ENCODE measurements at regions not wholly inside any gene's neighbourhood (a gene's known extent, or its start where the extent isn't known, plus 50 kb on each side); places are given as distances from the start of the nearest gene placed in this dataset.

DNA sequence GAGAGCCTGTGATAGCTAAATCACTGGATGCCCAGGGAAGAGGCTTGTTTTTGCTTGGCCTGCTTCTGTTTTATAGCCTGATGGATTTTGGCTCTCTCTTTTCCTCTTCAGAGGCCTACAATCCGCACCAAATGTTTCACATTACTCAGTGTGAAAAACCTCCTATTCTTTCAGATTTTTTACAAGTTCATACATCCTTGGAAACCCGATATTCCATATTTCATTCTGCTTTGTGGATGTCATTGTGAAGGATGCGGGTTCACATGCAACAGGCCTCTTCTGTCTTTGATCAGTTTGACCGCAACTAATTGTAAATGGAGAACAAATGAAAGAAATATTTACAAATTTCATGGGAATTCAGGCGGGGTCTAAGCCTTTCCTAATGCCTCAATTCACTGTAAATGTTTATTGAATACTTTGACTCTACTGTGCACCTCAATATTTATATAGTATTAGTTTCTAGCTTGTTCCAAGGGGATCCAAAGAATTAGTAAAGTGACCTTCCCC, 269.9 kb downstream of the DMRT2 start:
- DNase-seq (ENCODE audit: low read depth, low spot score) (no peak), ATAC-seq (no peak)
- H3K4me2 ChIP-seq (ENCODE audit: low read length): no peak overlapping the region
- intact Hi-C loops (cut with micrococcal nuclease): no loop called here
- no peaks in the 10 kb centered on the region for H4K20me1 ChIP-seq (ENCODE audit: insufficient read depth)
- H2AFZ ChIP-seq (ENCODE audit: low read depth, low read length, poor library complexity, severe bottlenecking): no peak overlapping the region
- POLR2A ChIA-PET: no interaction called here
- RAD21 ChIA-PET (ENCODE audit: low non-redundant PET in 1 of 2, low total read pairs in 2 of 2, uncharacterized antibody in 2 of 2, unreplicated experiment in 2 of 2): no interaction called here
- H3K9ac ChIP-seq (ENCODE audit: low read length): no peak overlapping the region
- H3K4me1 ChIP-seq (ENCODE audit: control insufficient read depth in 1 of 2, insufficient read depth in 2 of 2, low read length in 2 of 2): no peaks in the 10 kb centered on the region
- TF ChIP-seq TCF7L2 (IDR thresholded peaks at IDR 0.05; ENCODE audit: borderline replicate concordance, extremely low read depth, insufficient read depth, insufficient read length): no peak
- TF ChIP-seq FOSL1 (IDR thresholded peaks at IDR 0.05; ENCODE audit: low read depth): no peak
- H3K36me3 ChIP-seq (ENCODE audit: control insufficient read depth in 1 of 2, insufficient read depth in 2 of 2, low read length in 2 of 2): no peaks in the 10 kb centered on the region
- no peak overlapping the region for H3K27ac ChIP-seq (ENCODE audit: low read depth, low read length)
- H3K27me3 ChIP-seq (ENCODE audit: insufficient read depth, low read length): no peaks in the 10 kb centered on the region
- BruUV-seq (replicated peaks): no TSS peak
- H3K9me2 ChIP-seq (ENCODE audit: insufficient read depth): no peaks in the 10 kb centered on the region
- H3K79me2 ChIP-seq (ENCODE audit: insufficient read depth, low read length): no peaks in the 10 kb centered on the region
- CTCF ChIA-PET: no interaction called here
- H3K4me3 ChIP-seq (replicated peaks in 1 of 2; ENCODE audit: low read depth in 1 of 2, low read length in 2 of 2): no peak overlapping the region
- peaks cover 4 to 8% of the 10 kb centered on the region in 2 experiments; a peak in 2 of 4 replicates for H3K9me3 ChIP-seq (ENCODE audit: control insufficient read depth in 1 of 2, insufficient read depth in 1 of 2, low read depth in 1 of 2, low read length in 2 of 2)

DNA sequence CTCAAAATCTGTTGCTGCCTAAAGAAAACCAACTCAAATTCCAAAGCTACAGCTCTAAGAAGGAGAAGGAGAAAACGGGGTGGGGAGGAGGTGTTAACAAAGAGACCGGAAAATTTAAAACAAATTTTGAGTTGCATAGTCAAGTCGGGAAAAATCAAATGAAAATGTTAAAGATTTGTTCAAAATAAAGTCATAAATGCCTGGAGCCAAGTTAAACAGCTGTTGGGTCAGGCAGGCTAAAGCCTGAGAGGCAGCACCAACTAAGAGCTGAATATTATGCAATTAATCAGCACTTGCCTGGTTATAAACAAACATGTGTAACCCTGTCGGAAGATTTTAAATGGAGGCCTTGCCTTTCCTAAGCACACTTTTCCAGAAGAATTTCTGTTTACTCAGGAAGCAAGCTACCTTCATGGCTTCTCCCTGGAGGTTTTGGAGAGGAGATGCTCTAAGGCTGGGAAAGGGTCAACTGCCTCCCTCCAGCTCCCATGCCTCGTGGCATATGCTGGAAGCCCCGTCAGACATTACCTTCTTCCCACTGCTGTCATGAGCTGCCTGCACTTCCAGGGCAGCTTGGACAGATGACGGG, 270.5 kb downstream of the DMRT2 start:
- Histone ChIP-seq H3K27me3 (ENCODE audit: insufficient read depth, low read length) (no peaks in the 10 kb centered on the region), H3K79me2 (ENCODE audit: insufficient read depth, low read length) (no peaks in the 10 kb centered on the region), H3K36me3 (ENCODE audit: control insufficient read depth in 1 of 2, insufficient read depth in 2 of 2, low read length in 2 of 2) (no peaks in the 10 kb centered on the region), H3K9ac (ENCODE audit: low read length) (no peak overlapping the region), H2AFZ (ENCODE audit: low read depth, low read length, poor library complexity, severe bottlenecking) (no peak overlapping the region), H3K27ac (ENCODE audit: low read depth, low read length) (no peak overlapping the region), H3K4me3 (replicated peaks in 1 of 2; ENCODE audit: low read depth in 1 of 2, low read length in 2 of 2) (no peak overlapping the region), H3K9me2 (ENCODE audit: insufficient read depth) (no peaks in the 10 kb centered on the region), H4K20me1 (ENCODE audit: insufficient read depth) (no peaks in the 10 kb centered on the region), H3K4me2 (ENCODE audit: low read length) (no peak overlapping the region), H3K9me3 (ENCODE audit: control insufficient read depth in 1 of 2, insufficient read depth in 1 of 2, low read depth in 1 of 2, low read length in 2 of 2) (peaks cover 4 to 8% of the 10 kb centered on the region in 2 experiments; a peak in 2 of 4 replicates), H3K4me1 (ENCODE audit: control insufficient read depth in 1 of 2, insufficient read depth in 2 of 2, low read length in 2 of 2) (no peaks in the 10 kb centered on the region)
- ChIA-PET POLR2A (no interaction called here), CTCF (no interaction called here), RAD21 (ENCODE audit: low non-redundant PET in 1 of 2, low total read pairs in 2 of 2, uncharacterized antibody in 2 of 2, unreplicated experiment in 2 of 2) (no interaction called here)
- intact Hi-C loops (cut with micrococcal nuclease): no loop called here
- no peak for DNase-seq (ENCODE audit: low read depth, low spot score)
- TF ChIP-seq CBX3 (IDR thresholded peaks at IDR 0.05; ENCODE audit: low read depth) (no peak), EZH2 (IDR thresholded peaks at IDR 0.05) (no peak), ATF3 (IDR thresholded peaks at IDR 0.05) (no peak), JUND (IDR thresholded peaks at IDR 0.05) (no peak), ELF1 (IDR thresholded peaks at IDR 0.05; ENCODE audit: borderline replicate concordance, low read depth) (no peak), POLR2A (IDR thresholded peaks at IDR 0.05; ENCODE audit: borderline replicate concordance, extremely low read depth, insufficient read depth, insufficient read length) (no peak), TCF7L2 (IDR thresholded peaks at IDR 0.05; ENCODE audit: borderline replicate concordance, extremely low read depth, insufficient read depth, insufficient read length) (no peak)
- no peak for ATAC-seq
- no TSS peak for BruUV-seq (replicated peaks)

Data from HCT116 (cell line).